ENCODE measurements at regions not wholly inside any gene's neighbourhood (a gene's known extent, or its start where the extent isn't known, plus 50 kb on each side); places are given as distances from the start of the nearest gene placed in this dataset.

DNA sequence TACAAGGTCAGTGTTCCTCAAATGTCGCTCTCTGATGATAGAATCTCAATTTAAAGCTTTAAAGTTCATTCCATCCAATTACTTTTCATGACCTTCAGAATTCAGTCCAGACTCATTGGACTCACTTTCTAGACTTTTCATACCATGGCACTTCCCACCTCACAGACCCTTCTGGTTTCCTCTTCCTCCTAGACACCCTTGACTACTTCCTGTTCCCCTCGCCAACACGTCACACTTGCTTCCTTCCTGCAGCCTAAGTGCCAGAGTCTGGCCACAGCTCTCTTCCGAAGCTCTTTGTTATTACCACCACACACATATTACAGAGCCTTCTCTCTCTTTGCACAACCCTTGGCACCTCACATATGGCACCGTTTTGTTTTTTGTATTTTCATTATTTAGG, 59.1 kb upstream of the UMPS start (continued):
- TF ChIP-seq SNAPC4 (CRISPR knock-in tag; IDR thresholded peaks at IDR 0.05) (no peak), DRAP1 (CRISPR knock-in tag; IDR thresholded peaks at IDR 0.05) (no peak)

- ChIA-PET CTCF (ENCODE audit: low intra/inter-chr PET ratio, low total read pairs) (no interaction called here), POLR2A (no interaction called here)
- H4K20me1 ChIP-seq (ENCODE audit: insufficient read depth, low read length): no peaks in the 10 kb centered on the region
- BruUV-seq (replicated peaks): no TSS peak
- no peaks in the 10 kb centered on the region for H3K9me3 ChIP-seq (ENCODE audit: low read length)
- no peak overlapping the region for H3K9ac ChIP-seq (ENCODE audit: insufficient read depth, low read depth, low read length)
- H3K79me2 ChIP-seq (ENCODE audit: insufficient read depth, low read length): no peaks in the 10 kb centered on the region
- ATAC-seq (no peak), DNase-seq (ENCODE audit: low spot score) (no peak), FAIRE-seq (no peak)
- no peak overlapping the region for H3K4me2 ChIP-seq (ENCODE audit: low read depth, low read length)
- intact Hi-C loops (cut with micrococcal nuclease; ENCODE audit: unreplicated experiment): no loop called here
- H3K27ac ChIP-seq (ENCODE audit: extremely low read length, insufficient read depth, low read length): no peak overlapping the region
- in situ Hi-C loops (cut with HindIII; ENCODE audit: extremely low pct_ligation_motif_present, low pct_unique_long_range_greater_than_20kb): no loop called here
- no peak overlapping the region for H3K4me3 ChIP-seq (replicated peaks in 1 of 3; ENCODE audit: insufficient read depth in 1 of 3, low read depth in 2 of 3, low read length in 3 of 3)
- no peaks in the 10 kb centered on the region for H3K4me1 ChIP-seq (ENCODE audit: insufficient read depth, low read length)
- H2AFZ ChIP-seq (ENCODE audit: low read length): no peak overlapping the region
- WGBS (ENCODE audit: low lambda C conversion rate): 95% methylated on average over 10 of the region's 13 CpGs
- no peaks in the 10 kb centered on the region for H3K27me3 ChIP-seq (ENCODE audit: control insufficient read depth in 1 of 2, insufficient read depth in 2 of 2, low read length in 2 of 2)
- peaks cover 14 to 49% of the 10 kb centered on the region in 2 experiments; a peak in 4 of 5 replicates for H3K36me3 ChIP-seq (replicated peaks in 1 of 2; ENCODE audit: control insufficient read depth in 1 of 2, insufficient read depth in 2 of 2, low read length in 2 of 2)
- TF ChIP-seq ZNF20 (CRISPR knock-in tag; IDR thresholded peaks at IDR 0.05) (no peak), ZNF652 (CRISPR knock-in tag; IDR thresholded peaks at IDR 0.05; ENCODE audit: borderline replicate concordance, low read depth) (no peak), HIC2 (CRISPR knock-in tag; IDR thresholded peaks at IDR 0.05; ENCODE audit: low read depth) (no peak), ZBTB7B (CRISPR knock-in tag; IDR thresholded peaks at IDR 0.05) (no peak), ZNF781 (CRISPR knock-in tag; IDR thresholded peaks at IDR 0.05; ENCODE audit: borderline replicate concordance, not compliant biosample characterization) (no peak), SNAI1 (CRISPR knock-in tag; IDR thresholded peaks at IDR 0.05; ENCODE audit: borderline replicate concordance) (no peak), ZNF546 (CRISPR knock-in tag; conservative IDR thresholded peaks at IDR 0.05) (no peak), ZNF672 (CRISPR knock-in tag; IDR thresholded peaks at IDR 0.05) (no peak), NCOA1 (CRISPR knock-in tag; IDR thresholded peaks at IDR 0.05) (no peak), DR1 (CRISPR knock-in tag; IDR thresholded peaks at IDR 0.05) (no peak), AKAP8 (CRISPR knock-in tag; IDR thresholded peaks at IDR 0.05) (no peak), NR0B2 (CRISPR knock-in tag; IDR thresholded peaks at IDR 0.05) (no peak), ZNF143 (CRISPR knock-in tag; IDR thresholded peaks at IDR 0.05) (no peak), ZNF274 (CRISPR knock-in tag; IDR thresholded peaks at IDR 0.05) (no peak), LCORL (IDR thresholded peaks at IDR 0.05) (no peak), LCORL (CRISPR knock-in tag; IDR thresholded peaks at IDR 0.05) (no peak), MEIS1 (CRISPR knock-in tag; IDR thresholded peaks at IDR 0.05; ENCODE audit: borderline replicate concordance) (no peak)
These were observed 55.9 kb upstream of the UMPS start for GRCh38 chr3:124674336-124674735.

Measured in HepG2 (cell line).